HG02759 (cell line): ENCODE measurements at regions not wholly inside any gene's neighbourhood (a gene's known extent, or its start where the extent isn't known, plus 50 kb on each side); places are given as distances from the start of the nearest gene placed in this dataset.
"Not testable (repeated sequence)": the region's sequence is repeated elsewhere in the genome, so short reads cannot be mapped to it uniquely, and the experiment has no call there.

Experiments used
- ATAC-seq: cut with Tn5 transposase; IDR thresholded peaks from one replicate; pipeline ENCODE4 v1.9.1; 2021; ENCODE audit warnings: mild to moderate bottlenecking, moderate library complexity; ENCODE audit not compliant: unreplicated experiment

- no peak for ATAC-seq
Measured at GRCh38 chr9:79049371-79049770, 522.4 kb upstream of the TLE4 start.

GRCh38 chr9:79053598-79053997 is 518.2 kb upstream of the TLE4 start:
- ATAC-seq: no peak

GRCh38 chr9:79054500-79054899 is 517.3 kb upstream of the TLE4 start:
- no peak for ATAC-seq

- no peak for ATAC-seq
Measured at GRCh38 chr9:79056041-79056440, 515.7 kb upstream of the TLE4 start.

GRCh38 chr9:79057576-79057975 is 514.2 kb upstream of the TLE4 start:
- no peak for ATAC-seq

- no peak for ATAC-seq
Measured at GRCh38 chr9:79060766-79061165, 511.0 kb upstream of the TLE4 start.

- ATAC-seq: no peak
Measured at GRCh38 chr9:79061752-79062616, 509.8 kb upstream of the TLE4 start.

GRCh38 chr9:79073201-79073600 is 498.6 kb upstream of the TLE4 start:
- ATAC-seq: no peak

GRCh38 chr9:79080536-79080935 is 491.2 kb upstream of the TLE4 start:
- no peak for ATAC-seq

- ATAC-seq: no peak
Measured at GRCh38 chr9:79083621-79084020, 488.1 kb upstream of the TLE4 start.

GRCh38 chr9:79087133-79087532 is 484.6 kb upstream of the TLE4 start:
- ATAC-seq: no peak

GRCh38 chr9:79089054-79089560 is 482.7 kb upstream of the TLE4 start:
- ATAC-seq: no peak

- ATAC-seq: not testable (repeated sequence)
Measured at GRCh38 chr9:79089851-79090250, 481.9 kb upstream of the TLE4 start.

- not testable (repeated sequence) for ATAC-seq
Measured at GRCh38 chr9:79103257-79103656, 468.5 kb upstream of the TLE4 start.

- no peak for ATAC-seq
Measured at GRCh38 chr9:79104216-79104615, 467.5 kb upstream of the TLE4 start.

GRCh38 chr9:79104951-79105350 is 466.8 kb upstream of the TLE4 start:
- ATAC-seq: no peak

GRCh38 chr9:79107911-79108676 is 463.7 kb upstream of the TLE4 start:
- ATAC-seq: no peak

GRCh38 chr9:79111653-79112052 is 460.1 kb upstream of the TLE4 start:
- ATAC-seq: no peak

GRCh38 chr9:79115176-79115575 is 456.6 kb upstream of the TLE4 start:
- no peak for ATAC-seq

GRCh38 chr9:79116041-79116440 is 455.7 kb upstream of the TLE4 start:
- no peak for ATAC-seq

- no peak for ATAC-seq
Measured at GRCh38 chr9:79116709-79117108, 455.1 kb upstream of the TLE4 start.

GRCh38 chr9:79120533-79120932 is 451.2 kb upstream of the TLE4 start:
- ATAC-seq: no peak
